ENCODE measurements at regions not wholly inside any gene's neighbourhood (a gene's known extent, or its start where the extent isn't known, plus 50 kb on each side); places are given as distances from the start of the nearest gene placed in this dataset.

DNA sequence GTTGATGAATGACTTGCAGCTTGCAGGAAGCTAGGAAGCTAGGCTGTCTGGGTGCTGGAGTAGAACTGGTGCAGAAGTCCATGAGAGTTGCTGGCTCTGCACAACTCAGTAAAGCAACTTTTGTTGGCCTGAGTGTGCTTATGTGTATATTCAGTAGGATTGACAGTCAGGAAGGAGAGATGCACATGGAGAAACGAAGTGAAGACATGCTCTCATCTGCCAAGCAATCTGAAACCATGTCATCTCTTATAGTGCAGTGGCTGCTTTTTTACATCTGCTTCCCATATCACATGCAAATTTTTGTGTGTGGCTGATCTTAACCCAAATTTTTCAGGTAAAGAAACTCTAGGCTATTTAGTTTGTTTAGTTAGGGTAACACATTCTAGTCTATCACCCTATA lies 252.4 kb upstream of the HS3ST5 start:
- DNase-seq: no peak

GRCh38 chr6:114592506-114592905 lies 249.7 kb upstream of the HS3ST5 start:
- DNase-seq: no peak

- peak; percentile 53 for DNase-seq
Observed at GRCh38 chr6:114588726-114589125, 245.9 kb upstream of the HS3ST5 start.

DNA sequence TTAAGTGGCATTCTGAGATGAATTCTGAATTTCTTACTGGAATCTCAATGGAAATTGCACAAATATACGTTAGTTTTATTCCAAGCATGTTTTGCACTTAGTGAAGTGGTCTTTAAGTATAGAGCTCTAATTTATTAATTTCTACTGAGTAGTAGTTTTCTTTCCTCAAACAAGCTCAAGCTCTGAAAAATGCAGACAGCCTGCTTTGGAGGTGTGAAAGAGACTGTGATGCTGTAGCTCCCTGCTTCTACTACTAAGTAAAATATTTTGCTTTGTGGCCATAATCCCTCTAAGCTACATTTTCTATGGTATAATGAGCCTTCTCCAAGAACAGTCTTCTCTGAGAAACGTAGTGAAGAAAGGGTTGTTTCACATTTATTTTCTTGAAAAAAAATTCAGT lies 243.5 kb upstream of the HS3ST5 start:
- DNase-seq: no peak

DNA sequence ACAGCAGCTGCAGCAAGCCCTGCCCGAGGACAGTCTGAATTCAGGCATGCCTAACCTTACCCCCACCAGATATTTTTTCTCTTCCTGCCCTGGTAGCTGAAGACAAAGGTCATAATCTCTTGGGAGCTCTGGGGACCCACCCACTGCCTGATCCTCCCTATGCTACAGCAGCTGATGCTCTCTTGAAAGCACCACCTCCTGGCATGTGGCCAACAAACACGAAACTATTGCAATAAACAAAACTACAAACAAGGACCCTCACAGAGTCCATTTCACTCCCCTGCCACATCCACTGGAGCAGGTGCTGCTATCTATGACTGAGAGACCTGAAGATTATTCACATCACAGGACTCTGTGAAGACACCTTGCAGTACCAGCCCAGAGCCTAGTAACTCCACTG lies 238.5 kb upstream of the HS3ST5 start:
- no peak for DNase-seq

GRCh38 chr6:114580882-114581281 lies 238.1 kb upstream of the HS3ST5 start:
- DNase-seq: no peak

- DNase-seq: no peak
Observed at GRCh38 chr6:114579486-114579885, 236.7 kb upstream of the HS3ST5 start.

DNA sequence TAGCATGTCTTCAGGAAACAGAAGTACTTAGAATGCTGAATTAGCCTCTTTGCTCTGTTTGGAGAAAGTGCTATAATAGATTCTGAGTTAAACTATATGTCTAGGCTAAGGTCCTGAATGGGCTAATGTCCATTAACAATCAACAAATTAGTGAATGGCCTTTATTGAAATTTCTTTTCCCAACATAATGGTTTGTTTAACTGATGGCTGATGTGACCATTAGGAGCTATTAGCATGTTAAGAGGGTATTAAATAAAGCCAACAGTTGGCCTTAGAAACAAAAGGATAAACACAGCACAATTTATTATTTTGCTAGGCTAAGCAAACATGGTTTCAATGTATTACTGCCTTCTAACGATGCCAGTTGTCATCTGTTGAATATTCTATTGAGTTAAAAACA lies 234.3 kb upstream of the HS3ST5 start:
- no peak for DNase-seq

GRCh38 chr6:114576330-114576729 lies 233.5 kb upstream of the HS3ST5 start:
- DNase-seq: no peak

DNA sequence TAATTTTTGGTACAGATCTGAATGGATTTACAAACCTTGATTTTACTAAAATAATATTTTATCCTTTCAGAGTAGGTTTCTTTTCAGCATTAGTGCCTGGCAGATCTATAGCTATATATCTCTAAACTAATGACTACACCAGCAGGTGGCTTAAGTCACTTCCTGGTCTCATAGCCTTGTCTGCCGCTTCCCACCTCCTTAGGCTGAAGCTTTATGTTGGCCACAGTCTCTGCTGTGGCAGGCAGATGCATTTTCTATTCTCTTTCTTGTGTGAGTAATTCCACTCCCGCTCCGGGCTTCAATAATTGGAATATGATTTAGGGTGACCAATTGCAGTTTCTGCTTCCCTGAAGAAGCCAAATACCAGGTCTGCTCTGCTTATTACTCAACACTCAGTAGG lies 226.8 kb upstream of the HS3ST5 start:
- DNase-seq: peak; percentile 47

- DNase-seq: no peak
Observed at GRCh38 chr6:114564302-114564933, 221.6 kb upstream of the HS3ST5 start.

DNA sequence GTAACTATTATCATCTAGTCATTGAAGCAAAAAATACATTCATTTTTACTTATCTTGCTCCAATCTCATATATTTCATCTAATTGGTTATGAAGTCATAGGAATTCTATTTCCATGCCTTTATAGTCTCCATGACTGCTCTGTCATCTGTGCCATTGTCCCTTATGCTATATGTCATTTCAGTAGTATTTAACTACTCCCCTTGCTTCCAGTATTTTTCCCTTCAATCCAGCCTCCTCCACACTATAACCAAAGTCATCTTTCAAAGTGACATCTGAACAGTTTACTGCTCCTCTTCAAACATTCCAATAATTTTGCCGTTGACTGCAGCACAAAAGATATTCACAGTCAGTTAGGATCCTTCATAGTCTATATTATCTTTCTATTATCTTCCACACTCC lies 216.6 kb upstream of the HS3ST5 start:
- DNase-seq: no peak

DNA sequence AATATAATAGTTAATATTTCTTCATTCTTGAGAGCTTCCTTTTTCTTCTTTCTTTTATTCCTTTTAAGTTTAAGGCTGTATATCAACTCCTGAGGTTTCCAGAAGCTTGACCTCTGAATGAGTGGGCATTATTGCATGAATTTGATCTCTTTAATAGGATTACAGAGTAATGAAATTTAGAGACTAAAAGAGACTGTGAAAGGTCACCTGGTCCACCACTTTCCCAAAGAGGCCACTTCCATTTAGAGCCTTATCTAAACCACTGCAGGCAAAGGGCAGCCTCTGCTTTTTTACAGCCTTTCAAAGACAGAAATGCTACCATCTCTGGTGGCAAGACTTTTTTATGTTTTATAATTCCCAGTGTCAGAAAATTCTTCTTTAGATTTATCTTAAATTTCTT lies 215.3 kb upstream of the HS3ST5 start:
- no peak for DNase-seq

- no peak for DNase-seq
Observed at GRCh38 chr6:114556846-114557488, 214.1 kb upstream of the HS3ST5 start.

DNA sequence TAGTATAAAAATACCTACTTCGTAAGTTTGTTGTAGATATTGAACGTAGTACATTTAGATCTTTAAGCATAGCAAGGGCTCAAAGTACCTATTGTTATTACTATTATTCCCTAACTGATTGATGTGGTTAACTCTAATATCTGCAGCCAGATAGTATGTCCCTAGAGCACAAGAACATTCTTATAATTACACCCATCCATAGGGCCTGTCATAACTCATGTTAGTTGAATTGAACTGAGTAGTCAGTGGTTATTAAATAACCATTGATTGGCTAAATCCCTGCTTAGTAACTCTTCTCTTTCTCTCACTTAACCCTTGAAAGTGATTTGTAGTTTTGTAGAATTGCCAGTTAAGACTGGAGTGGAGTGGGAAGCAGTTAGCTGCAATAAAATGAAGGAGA lies 207.5 kb upstream of the HS3ST5 start:
- DNase-seq: no peak

DNA sequence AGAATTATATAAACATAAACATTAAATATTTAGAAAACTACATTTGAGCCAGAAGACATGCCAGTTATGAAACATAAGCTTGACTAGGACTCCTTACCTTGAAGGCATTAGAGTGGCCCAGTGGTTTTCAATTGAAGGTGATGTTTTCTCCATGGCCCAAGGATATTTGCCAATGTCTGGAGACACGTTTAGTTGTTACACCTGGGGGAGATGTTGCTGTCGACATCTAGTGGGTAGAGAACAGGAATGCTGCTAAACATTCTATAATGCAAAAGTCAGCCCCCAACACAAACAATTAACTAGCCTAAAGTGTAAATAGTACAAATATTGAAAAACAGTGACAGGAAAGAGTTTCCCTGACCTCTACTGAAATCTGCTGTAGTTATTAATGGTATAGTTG lies 200.9 kb upstream of the HS3ST5 start:
- DNase-seq: no peak

DNA sequence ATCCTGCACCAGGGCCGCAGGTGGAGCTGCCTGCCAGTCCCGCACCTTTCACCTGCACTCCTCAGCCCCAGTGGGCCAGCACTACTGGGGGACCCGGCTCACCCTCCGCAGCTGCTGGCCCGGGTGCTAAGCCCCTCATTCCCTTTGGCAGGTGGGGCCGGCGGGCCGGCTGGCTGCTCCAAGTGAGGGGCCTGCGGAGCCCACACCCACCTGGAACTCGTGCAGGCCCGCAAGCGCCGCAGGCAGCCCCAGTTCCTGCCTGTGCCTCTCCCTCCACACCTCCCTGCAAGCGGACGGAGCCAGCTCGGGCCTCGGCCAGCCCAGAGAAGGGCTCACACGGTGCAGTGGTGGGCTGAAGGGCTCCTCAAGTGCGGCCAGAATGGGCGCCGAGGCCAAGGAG lies 199.0 kb upstream of the HS3ST5 start:
- DNase-seq: no peak

DNA sequence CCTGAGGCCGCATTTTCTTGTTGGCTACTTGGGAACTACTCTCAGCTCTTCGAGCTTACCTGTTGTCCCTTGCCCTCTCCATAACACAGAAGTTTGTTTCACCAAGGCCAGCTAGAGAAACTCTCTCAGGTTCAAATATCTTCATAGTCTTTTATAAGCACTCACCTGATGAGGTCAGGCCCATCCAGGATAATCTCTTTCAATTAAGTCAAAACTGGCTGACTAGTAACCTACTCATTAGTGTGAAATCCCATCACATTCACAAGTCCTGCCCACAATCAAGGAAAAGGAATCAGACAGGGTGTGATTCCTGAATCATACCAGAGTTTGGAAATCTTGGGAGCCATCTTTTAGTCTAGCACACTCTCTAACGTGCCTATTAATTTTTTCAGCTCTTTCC lies 195.2 kb upstream of the HS3ST5 start:
- no peak for DNase-seq

- DNase-seq: no peak
Observed at GRCh38 chr6:114534813-114535212, 192.0 kb upstream of the HS3ST5 start.

GRCh38 chr6:114524081-114524480 lies 181.3 kb upstream of the HS3ST5 start:
- no peak for DNase-seq

DNA sequence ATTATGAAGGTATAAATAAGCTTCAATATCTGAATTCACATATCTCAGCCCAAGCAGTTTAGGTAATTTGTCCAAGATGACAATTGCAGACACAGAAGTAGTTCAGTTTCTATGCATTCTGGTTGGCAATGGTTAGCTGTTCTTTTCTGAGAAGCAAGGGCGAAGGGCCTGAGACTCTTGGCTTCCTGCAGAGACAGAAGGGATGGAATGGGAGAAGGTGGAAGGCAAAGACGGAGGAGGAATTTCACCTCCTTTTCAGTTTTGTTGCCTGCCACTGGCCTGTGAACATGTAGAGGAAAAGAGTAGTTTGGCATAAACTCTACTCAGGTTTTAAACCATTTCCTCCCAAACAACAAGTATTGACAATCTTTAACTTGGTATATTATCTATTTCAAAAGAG lies 180.7 kb upstream of the HS3ST5 start:
- no peak for DNase-seq

GRCh38 chr6:114521926-114522325 lies 179.1 kb upstream of the HS3ST5 start:
- DNase-seq: no peak

DNA sequence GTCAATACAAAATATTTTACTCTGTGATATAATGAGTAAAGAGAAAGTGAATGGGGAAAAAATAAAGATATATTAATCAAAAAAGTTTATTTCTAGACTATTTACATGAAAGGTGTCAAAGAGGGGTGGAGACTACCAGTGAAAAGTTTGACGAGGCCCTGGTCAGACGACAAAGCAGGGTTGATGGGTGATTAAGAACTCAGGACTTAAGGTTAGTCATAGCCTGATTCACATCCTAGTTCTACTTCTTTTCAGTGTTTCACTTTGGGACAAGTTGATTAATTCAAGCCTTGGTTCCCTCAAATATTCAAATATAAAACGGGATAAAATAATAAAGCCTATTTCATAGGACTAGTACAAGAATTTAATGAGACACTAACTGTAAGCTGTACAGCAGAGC lies 178.2 kb upstream of the HS3ST5 start:
- DNase-seq: no peak

DNA sequence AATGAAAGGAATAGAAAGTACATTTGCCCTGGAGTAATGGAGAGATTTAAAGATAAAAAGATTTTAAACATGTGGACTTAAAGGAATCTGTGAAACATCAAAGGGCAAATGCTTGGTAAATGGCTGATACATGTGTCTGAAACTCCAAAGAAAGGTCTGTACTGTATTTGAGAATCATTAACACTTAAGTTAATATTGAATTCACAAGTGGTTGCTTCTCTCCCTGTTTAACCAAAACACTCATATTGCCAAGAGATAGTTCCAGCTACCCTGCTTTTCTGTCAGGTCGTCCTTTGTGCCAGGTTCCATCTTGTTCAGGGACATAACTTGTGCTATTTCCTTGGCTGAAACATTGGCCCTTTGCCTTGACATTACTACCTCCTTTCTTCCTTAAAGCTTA lies 171.3 kb upstream of the HS3ST5 start:
- DNase-seq: no peak

GRCh38 chr6:114471450-114471849 lies 128.6 kb upstream of the HS3ST5 start:
- no peak for DNase-seq
